HG03025 (cell line): ENCODE measurements at regions not wholly inside any gene's neighbourhood (a gene's known extent, or its start where the extent isn't known, plus 50 kb on each side); places are given as distances from the start of the nearest gene placed in this dataset.

ENCODE experiments used
- ATAC-seq: cut with Tn5 transposase; IDR thresholded peaks from one replicate; pipeline ENCODE4 v1.9.1; 2021; ENCODE audit warnings: mild to moderate bottlenecking, moderate library complexity; ENCODE audit not compliant: unreplicated experiment, low FRiP score

- no peak for ATAC-seq
Observed at GRCh38 chr2:790634-791245, 113.5 kb upstream of the TMEM18 start.

- ATAC-seq: no peak
Observed at GRCh38 chr2:790081-790480, 112.9 kb upstream of the TMEM18 start.

- no peak for ATAC-seq
Observed at GRCh38 chr2:789529-789928, 112.3 kb upstream of the TMEM18 start.

- ATAC-seq: no peak
Observed at GRCh38 chr2:788227-789032, 111.2 kb upstream of the TMEM18 start.

GRCh38 chr2:784753-785152 is 107.5 kb upstream of the TMEM18 start:
- ATAC-seq: no peak

GRCh38 chr2:780581-780980 is 103.4 kb upstream of the TMEM18 start:
- no peak for ATAC-seq

GRCh38 chr2:780002-780401 is 102.8 kb upstream of the TMEM18 start:
- no peak for ATAC-seq

- no peak for ATAC-seq
Observed at GRCh38 chr2:778731-779350, 101.6 kb upstream of the TMEM18 start.

- ATAC-seq: no peak
Observed at GRCh38 chr2:777546-777945, 100.3 kb upstream of the TMEM18 start.

GRCh38 chr2:777051-777450 is 99.8 kb upstream of the TMEM18 start:
- no peak for ATAC-seq

GRCh38 chr2:776487-776886 is 99.3 kb upstream of the TMEM18 start:
- ATAC-seq: no peak

- no peak for ATAC-seq
Observed at GRCh38 chr2:776038-776437, 98.8 kb upstream of the TMEM18 start.

- no peak for ATAC-seq
Observed at GRCh38 chr2:774436-774835, 97.2 kb upstream of the TMEM18 start.

GRCh38 chr2:773256-774160 is 96.3 kb upstream of the TMEM18 start:
- no peak for ATAC-seq

- ATAC-seq: no peak
Observed at GRCh38 chr2:771538-771937, 94.3 kb upstream of the TMEM18 start.

- no peak for ATAC-seq
Observed at GRCh38 chr2:770776-771175, 93.6 kb upstream of the TMEM18 start.

- ATAC-seq: no peak
Observed at GRCh38 chr2:769771-770170, 92.6 kb upstream of the TMEM18 start.

- no peak for ATAC-seq
Observed at GRCh38 chr2:768451-768850, 91.2 kb upstream of the TMEM18 start.

GRCh38 chr2:767944-768343 is 90.7 kb upstream of the TMEM18 start:
- ATAC-seq: no peak

GRCh38 chr2:767440-767839 is 90.2 kb upstream of the TMEM18 start:
- ATAC-seq: no peak

- no peak for ATAC-seq
Observed at GRCh38 chr2:766255-766654, 89.0 kb upstream of the TMEM18 start.
